ENCODE measurements at regions not wholly inside any gene's neighbourhood (a gene's known extent, or its start where the extent isn't known, plus 50 kb on each side); places are given as distances from the start of the nearest gene placed in this dataset.

- no peaks in the 10 kb centered on the region for H3K27me3 Mint-ChIP-seq
- no peak overlapping the region for H3K27ac Mint-ChIP-seq
- H3K4me1 Mint-ChIP-seq (ENCODE audit: low read depth) = no peaks in the 10 kb centered on the region
- no peaks in the 10 kb centered on the region for H3K36me3 Mint-ChIP-seq (ENCODE audit: insufficient read depth)
- DNase-seq (ENCODE audit: low spot score, unreplicated experiment) = no peak
- TF ChIP-seq CTCF (IDR thresholded peaks at IDR 0.05; ENCODE audit: unreplicated experiment) = no peak
- H3K9me3 Mint-ChIP-seq (ENCODE audit: low read depth) = no peaks in the 10 kb centered on the region
- H3K4me3 Mint-ChIP-seq (ENCODE audit: low read depth) = no peak overlapping the region
Observed at GRCh38 chr21:14312871-14313270, 70.1 kb downstream of the HSPA13 start.

GRCh38 chr21:14308234-14308633 lies 74.7 kb downstream of the HSPA13 start:
- Mint-ChIP-seq H3K4me1 (ENCODE audit: low read depth) (no peaks in the 10 kb centered on the region), H3K36me3 (ENCODE audit: insufficient read depth) (no peaks in the 10 kb centered on the region)

GRCh38 chr21:14306126-14306907 lies 76.6 kb downstream of the HSPA13 start:
- H3K27ac Mint-ChIP-seq = no peak overlapping the region
- no peak for TF ChIP-seq CTCF (IDR thresholded peaks at IDR 0.05; ENCODE audit: unreplicated experiment)
- no peak overlapping the region for H3K4me3 Mint-ChIP-seq (ENCODE audit: low read depth)
- H3K27me3 Mint-ChIP-seq = no peaks in the 10 kb centered on the region
- H3K36me3 Mint-ChIP-seq (ENCODE audit: insufficient read depth) = no peaks in the 10 kb centered on the region
- no peaks in the 10 kb centered on the region for H3K4me1 Mint-ChIP-seq (ENCODE audit: low read depth)
- H3K9me3 Mint-ChIP-seq (ENCODE audit: low read depth) = no peaks in the 10 kb centered on the region
- DNase-seq (ENCODE audit: low spot score, unreplicated experiment) = no peak

More at GRCh38 chr21:14308234-14308633, 74.7 kb downstream of the HSPA13 start:
- no peak for TF ChIP-seq CTCF (IDR thresholded peaks at IDR 0.05; ENCODE audit: unreplicated experiment)
- H3K27me3 Mint-ChIP-seq = no peaks in the 10 kb centered on the region
- H3K4me3 Mint-ChIP-seq (ENCODE audit: low read depth) = no peak overlapping the region
- H3K9me3 Mint-ChIP-seq (ENCODE audit: low read depth) = no peaks in the 10 kb centered on the region
- H3K27ac Mint-ChIP-seq = no peak overlapping the region
- no peak for DNase-seq (ENCODE audit: low spot score, unreplicated experiment)

DNA sequence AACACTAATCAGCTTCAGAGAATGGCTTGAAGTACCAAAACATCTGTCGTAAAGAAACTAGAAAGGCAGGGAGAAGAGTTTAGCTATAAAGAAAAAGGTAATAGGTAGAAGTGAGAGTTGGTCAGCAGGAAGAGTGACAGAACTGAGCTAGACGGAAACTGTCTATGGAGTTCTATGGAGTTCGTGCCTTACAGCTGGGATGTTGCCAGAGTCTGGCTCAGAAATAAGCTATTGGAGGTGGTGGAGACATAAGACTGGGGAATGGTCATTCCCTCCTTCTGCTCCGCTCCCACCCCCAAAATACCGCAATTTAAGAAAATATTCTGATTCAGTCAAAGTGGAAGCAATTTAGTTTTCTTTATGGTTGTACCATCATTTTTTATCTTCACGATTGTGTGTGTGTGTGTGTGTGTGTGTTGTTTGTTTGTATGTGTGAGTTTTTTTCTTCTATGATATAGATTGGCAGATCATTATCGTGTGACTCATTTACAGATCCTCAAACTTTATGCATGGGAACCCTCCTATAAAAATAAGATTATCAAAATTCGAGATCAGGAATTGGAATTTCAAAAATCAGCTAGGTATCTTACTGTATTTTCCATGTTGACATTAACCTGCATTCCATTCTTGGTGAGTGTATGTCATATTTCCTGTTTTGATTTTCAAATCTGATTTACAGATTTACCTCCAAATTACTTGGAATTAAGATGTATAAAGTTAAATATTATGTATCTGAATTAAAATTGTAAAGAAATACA lies 79.0 kb downstream of the HSPA13 start:
- Mint-ChIP-seq H3K4me1 (ENCODE audit: low read depth) (no peaks in the 10 kb centered on the region), H3K36me3 (ENCODE audit: insufficient read depth) (no peaks in the 10 kb centered on the region), H3K27ac (no peak overlapping the region), H3K27me3 (no peaks in the 10 kb centered on the region), H3K4me3 (ENCODE audit: low read depth) (no peak overlapping the region), H3K9me3 (ENCODE audit: low read depth) (no peaks in the 10 kb centered on the region)
- no peak for DNase-seq (ENCODE audit: low spot score, unreplicated experiment)
- no peak for TF ChIP-seq CTCF (IDR thresholded peaks at IDR 0.05; ENCODE audit: unreplicated experiment)

- Mint-ChIP-seq H3K27ac (no peak overlapping the region), H3K4me1 (ENCODE audit: low read depth) (no peaks in the 10 kb centered on the region), H3K36me3 (ENCODE audit: insufficient read depth) (no peaks in the 10 kb centered on the region), H3K27me3 (peaks cover 13% of the 10 kb centered on the region), H3K4me3 (ENCODE audit: low read depth) (no peak overlapping the region), H3K9me3 (ENCODE audit: low read depth) (no peaks in the 10 kb centered on the region)
- TF ChIP-seq CTCF (IDR thresholded peaks at IDR 0.05; ENCODE audit: unreplicated experiment) = no peak
- no peak for DNase-seq (ENCODE audit: low spot score, unreplicated experiment)
Observed at GRCh38 chr21:14300074-14300473, 82.9 kb downstream of the HSPA13 start.
